ENCODE measurements at regions not wholly inside any gene's neighbourhood (a gene's known extent, or its start where the extent isn't known, plus 50 kb on each side); places are given as distances from the start of the nearest gene placed in this dataset.

DNA sequence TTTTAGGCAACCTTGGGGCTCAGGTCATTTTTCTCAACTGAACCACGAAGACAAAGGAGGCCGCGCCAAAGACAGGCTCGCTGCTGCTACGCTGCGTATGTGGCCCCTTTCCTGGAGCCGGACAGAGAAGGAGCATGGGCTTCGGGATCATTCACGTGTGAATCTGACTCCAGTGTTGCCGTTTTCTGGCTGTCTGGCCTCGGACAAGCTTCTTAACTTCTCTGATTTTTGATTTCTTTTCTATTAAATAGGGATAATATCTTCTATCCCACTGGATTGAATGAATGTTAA is 50.8 kb upstream of the ZNF366 start:
- DNase-seq (ENCODE audit: low read depth in 2 of 3, low spot score in 2 of 3), result no peak

DNA sequence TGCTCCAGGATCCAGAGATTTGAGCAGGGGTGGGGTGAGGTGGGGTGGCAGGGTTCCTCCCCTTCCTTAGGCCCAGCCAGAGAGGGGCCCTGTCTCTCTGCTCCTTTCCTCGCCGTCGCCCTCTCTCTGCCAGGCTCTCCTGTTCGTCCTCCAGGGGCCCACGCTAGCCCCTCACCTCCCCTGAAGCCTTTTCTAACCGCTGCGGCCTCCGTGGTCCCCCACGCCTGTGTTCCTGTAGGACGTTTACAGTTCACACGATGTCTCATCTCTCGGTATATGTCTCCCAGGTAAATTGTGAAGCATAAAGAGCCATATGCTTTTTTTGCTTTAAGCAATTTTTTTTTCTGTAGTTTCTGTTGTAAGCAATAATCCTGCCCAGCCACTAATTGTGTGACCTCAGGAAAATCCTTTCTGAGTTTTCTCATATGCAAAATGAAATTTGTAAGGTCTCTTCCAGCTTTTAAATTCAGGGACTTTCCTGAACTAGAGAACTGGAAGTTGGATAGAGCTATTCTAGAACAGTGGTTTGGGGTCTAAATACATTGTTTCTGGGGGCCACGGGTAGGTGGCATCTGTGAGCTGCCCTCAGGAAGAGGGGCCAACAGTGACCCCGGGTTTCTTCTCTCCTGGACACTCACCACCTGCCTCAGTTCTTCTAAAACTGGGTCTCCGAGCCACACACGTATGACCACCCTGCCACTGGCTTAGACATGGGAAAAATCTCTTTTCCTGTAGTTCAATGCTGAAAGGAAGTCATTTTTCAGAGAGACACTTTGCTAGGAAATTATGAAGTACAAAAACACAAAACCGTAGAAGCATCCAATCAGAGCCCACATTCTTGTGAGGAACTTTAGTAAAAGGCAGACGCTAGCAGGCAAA is 50.2 kb upstream of the ZNF366 start:
- no peak for DNase-seq (ENCODE audit: low read depth in 2 of 3, low spot score in 2 of 3)
